Adrenal gland (tissue), 5 donors: ENCODE measurements at regions not wholly inside any gene's neighbourhood (a gene's known extent, or its start where the extent isn't known, plus 50 kb on each side); places are given as distances from the start of the nearest gene placed in this dataset.

Experiments
- POLR2A ChIP-seq, 2 donors: fragments of 450-650 bp; IDR thresholded peaks; one replicate each; pipeline ENCODE4 v1.6.1; 2017; ENCODE audit warnings: antibody characterized with exemption in 2 of 2, mild to moderate bottlenecking in 2 of 2, moderate library complexity in 1 of 2
- TF ChIP-seq, protein P1 (sequence below), 6 experiments: fragments of 450-650 bp in 4 of 6; fragments of 200-600 bp in 2 of 6; sonication (generic) in 1 of 6; IDR thresholded peaks; 1 replicate in 5 of 6; 2 replicates in 1 of 6; pipeline versions ENCODE4 v1.5.1 to v1.8.0; 2016 to 2021; ENCODE audit warnings: antibody characterized with exemption in 6 of 6, mild to moderate bottlenecking in 2 of 6, moderate library complexity in 1 of 6
- donor health status: DM: no; HTN: no; CAD: no.

DNA sequence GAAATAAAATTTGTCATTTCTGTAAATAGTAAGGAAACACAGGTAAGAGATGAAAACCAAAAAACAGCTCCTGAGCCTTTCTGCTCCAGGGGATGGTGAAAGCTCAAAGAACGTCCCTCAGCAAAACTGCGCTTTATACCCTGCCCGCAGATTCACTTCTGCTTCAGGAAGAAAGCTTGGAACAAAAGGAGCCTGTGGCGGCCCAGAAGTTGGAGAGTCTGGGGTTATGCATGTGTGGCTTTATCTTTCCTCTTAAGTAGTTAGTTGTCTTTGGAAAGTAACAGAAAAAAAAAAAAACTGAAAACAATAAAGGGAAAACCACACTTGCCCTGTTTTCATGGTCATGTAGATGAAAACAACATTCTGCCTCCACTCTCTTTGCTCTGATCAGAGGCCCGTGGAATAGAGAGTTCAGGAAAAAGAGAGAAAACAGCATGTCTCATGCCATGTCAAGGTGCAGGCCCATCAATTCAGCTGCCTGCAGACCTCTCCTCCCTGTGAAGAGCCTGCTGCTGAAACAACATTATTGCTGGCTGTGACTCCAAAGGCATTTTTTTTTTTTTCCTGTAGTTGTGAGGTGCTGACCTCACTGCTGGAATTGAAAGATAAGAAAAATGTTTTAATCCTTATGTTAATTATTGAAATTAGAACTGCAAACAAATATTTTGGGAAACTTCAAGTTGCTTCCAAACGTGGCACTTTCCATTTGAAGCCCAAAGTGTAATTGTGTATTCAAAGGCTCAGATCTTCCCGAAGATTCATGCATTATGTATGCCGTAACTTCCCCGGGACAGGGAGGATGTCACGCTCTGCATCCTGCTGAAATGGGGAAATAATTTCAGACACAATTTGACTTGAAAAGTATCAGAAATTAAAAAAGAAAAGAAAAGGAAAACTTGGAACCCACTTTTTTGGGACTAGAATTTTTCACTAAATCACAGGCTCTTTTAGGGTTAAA, 108.4 kb upstream of the ZNF385D start:
- TF ChIP-seq, protein P1, sequence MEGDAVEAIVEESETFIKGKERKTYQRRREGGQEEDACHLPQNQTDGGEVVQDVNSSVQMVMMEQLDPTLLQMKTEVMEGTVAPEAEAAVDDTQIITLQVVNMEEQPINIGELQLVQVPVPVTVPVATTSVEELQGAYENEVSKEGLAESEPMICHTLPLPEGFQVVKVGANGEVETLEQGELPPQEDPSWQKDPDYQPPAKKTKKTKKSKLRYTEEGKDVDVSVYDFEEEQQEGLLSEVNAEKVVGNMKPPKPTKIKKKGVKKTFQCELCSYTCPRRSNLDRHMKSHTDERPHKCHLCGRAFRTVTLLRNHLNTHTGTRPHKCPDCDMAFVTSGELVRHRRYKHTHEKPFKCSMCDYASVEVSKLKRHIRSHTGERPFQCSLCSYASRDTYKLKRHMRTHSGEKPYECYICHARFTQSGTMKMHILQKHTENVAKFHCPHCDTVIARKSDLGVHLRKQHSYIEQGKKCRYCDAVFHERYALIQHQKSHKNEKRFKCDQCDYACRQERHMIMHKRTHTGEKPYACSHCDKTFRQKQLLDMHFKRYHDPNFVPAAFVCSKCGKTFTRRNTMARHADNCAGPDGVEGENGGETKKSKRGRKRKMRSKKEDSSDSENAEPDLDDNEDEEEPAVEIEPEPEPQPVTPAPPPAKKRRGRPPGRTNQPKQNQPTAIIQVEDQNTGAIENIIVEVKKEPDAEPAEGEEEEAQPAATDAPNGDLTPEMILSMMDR (IDR thresholded peaks at IDR 0.05), result no peak
- no peak for TF ChIP-seq POLR2A (IDR thresholded peaks at IDR 0.05)
